Vagina (tissue), 2 donors: ENCODE measurements at regions not wholly inside any gene's neighbourhood (a gene's known extent, or its start where the extent isn't known, plus 50 kb on each side); places are given as distances from the start of the nearest gene placed in this dataset. TPM values are rescaled to one million over a fixed set of nuclear protein-coding genes. Genes with fewer than 3 reads are reported as not detected.

Experiments used
- DNase-seq, 2 donors: peaks; one replicate each; pipeline ENCODE4 v3.0.0-alpha.2; 2017; ENCODE audit errors: extremely low spot score in 2 of 2
- H3K27ac ChIP-seq: fragments of 200-600 bp; sonication (generic); one replicate; pipeline ENCODE4 v1.5.1; 2019
- H3K27me3 ChIP-seq: fragments of 200-600 bp; sonication (generic); one replicate; pipeline ENCODE4 v1.5.1; 2019
- H3K36me3 ChIP-seq, 2 donors: fragments of 200-600 bp; sonication (generic); one replicate each; pipeline ENCODE4 v1.5.1; 2017 to 2019
- H3K4me1 ChIP-seq: fragments of 200-600 bp; sonication (generic); one replicate; pipeline ENCODE4 v1.5.1; 2019
- H3K4me3 ChIP-seq, 2 donors: fragments of 200-600 bp; sonication (generic); 1 replicate in 1 of 2; 2 replicates in 1 of 2; pipeline ENCODE4 v1.5.1; 2016 to 2019
- H3K9me3 ChIP-seq: fragments of 200-600 bp; sonication (generic); one replicate; pipeline ENCODE4 v1.5.1; 2019
- CTCF ChIP-seq, 3 experiments: fragments of 450-650 bp in 2 of 3; fragments of 200-600 bp in 1 of 3; sonication (generic) in 1 of 3; IDR thresholded peaks; one replicate each; pipeline ENCODE4 v1.5.1; 2017 to 2019; ENCODE audit warnings: antibody characterized with exemption in 3 of 3, mild to moderate bottlenecking in 2 of 3, moderate library complexity in 2 of 3
- POLR2A ChIP-seq, 2 donors: fragments of 450-650 bp; IDR thresholded peaks; one replicate each; pipeline ENCODE4 v1.6.1; 2017; ENCODE audit warnings: antibody characterized with exemption in 2 of 2, mild to moderate bottlenecking in 2 of 2, moderate library complexity in 2 of 2
- POLR2AphosphoS5 ChIP-seq, 2 donors: sonication (generic); formaldehyde crosslinking; IDR thresholded peaks; one replicate each; pipeline ENCODE4 v1.9.0; 2017; ENCODE audit warnings: antibody characterized with exemption in 2 of 2, mild to moderate bottlenecking in 2 of 2, low read depth in 1 of 2; ENCODE audit not compliant: insufficient read depth in 1 of 2
- intact Hi-C: fragments of 100-400 bp; cut with DNase I; formaldehyde crosslinking; loops from one replicate; pipeline ENCODE4 v1.15.1; 2023
- small RNA-seq: library from RNA; depleted of rRNA; stranded (forward); fragments of <200 nt; gene quantifications from one replicate; pipeline ENCODE3, GENCODE V24; 2016

GRCh38 chr10:22767859-22768258 is 53.5 kb upstream of the PIP4K2A start:
- Histone ChIP-seq H3K27me3 (no peaks in the 10 kb centered on the region), H3K4me3 (no peak overlapping the region), H3K4me1 (peaks cover 5% of the 10 kb centered on the region), H3K27ac (no peak overlapping the region), H3K9me3 (no peaks in the 10 kb centered on the region), H3K36me3 (no peaks in the 10 kb centered on the region)
- no peak for DNase-seq
- TF ChIP-seq POLR2AphosphoS5 (IDR thresholded peaks at IDR 0.05; ENCODE audit: insufficient read depth in 1 of 2, low read depth in 1 of 2), result no peak
- no peak for TF ChIP-seq CTCF (IDR thresholded peaks at IDR 0.05)
- TF ChIP-seq POLR2A (IDR thresholded peaks at IDR 0.05), result no peak
- intact Hi-C loops, result no loop called here

GRCh38 chr10:22766693-22767092 is 52.3 kb upstream of the PIP4K2A start:
- Histone ChIP-seq H3K9me3 (no peaks in the 10 kb centered on the region), H3K36me3 (no peaks in the 10 kb centered on the region), H3K4me1 (peaks cover 5% of the 10 kb centered on the region), H3K27ac (no peak overlapping the region), H3K4me3 (no peak overlapping the region), H3K27me3 (no peaks in the 10 kb centered on the region)
- intact Hi-C loops, result no loop called here
- TF ChIP-seq POLR2AphosphoS5 (IDR thresholded peaks at IDR 0.05; ENCODE audit: insufficient read depth in 1 of 2, low read depth in 1 of 2) (no peak), POLR2A (IDR thresholded peaks at IDR 0.05) (no peak), CTCF (IDR thresholded peaks at IDR 0.05) (no peak)
- DNase-seq, result no peak

- no peak overlapping the region for H3K27ac ChIP-seq
- H3K9me3 ChIP-seq, result no peaks in the 10 kb centered on the region
- H3K4me3 ChIP-seq, result no peak overlapping the region
- intact Hi-C loops, result no loop called here
- no peaks in the 10 kb centered on the region for H3K27me3 ChIP-seq
- no peak for DNase-seq
- no peaks in the 10 kb centered on the region for H3K36me3 ChIP-seq
- peaks cover 5% of the 10 kb centered on the region for H3K4me1 ChIP-seq
- TF ChIP-seq POLR2AphosphoS5 (IDR thresholded peaks at IDR 0.05; ENCODE audit: insufficient read depth in 1 of 2, low read depth in 1 of 2) (no peak), CTCF (IDR thresholded peaks at IDR 0.05) (no peak), POLR2A (IDR thresholded peaks at IDR 0.05) (no peak)
Observed at GRCh38 chr10:22765660-22766547, 51.5 kb upstream of the PIP4K2A start.

- H3K9me3 ChIP-seq, result no peaks in the 10 kb centered on the region
- no peaks in the 10 kb centered on the region for H3K36me3 ChIP-seq
- no peak for DNase-seq
- no peak for TF ChIP-seq POLR2A (IDR thresholded peaks at IDR 0.05)
- H3K4me1 ChIP-seq, result peaks cover 5% of the 10 kb centered on the region
- no peak overlapping the region for H3K4me3 ChIP-seq
- H3K27ac ChIP-seq, result no peak overlapping the region
- H3K27me3 ChIP-seq, result no peaks in the 10 kb centered on the region
- intact Hi-C loops, result no loop called here
Observed at GRCh38 chr10:22764639-22765038, 50.3 kb upstream of the PIP4K2A start.

Small RNA genes in the stretch of these regions (small RNA-seq; reads per million reads assigned to genes)
- gene RNU6-413P, result not detected
